ENCODE measurements at regions not wholly inside any gene's neighbourhood (a gene's known extent, or its start where the extent isn't known, plus 50 kb on each side); places are given as distances from the start of the nearest gene placed in this dataset.

GRCh38 chr2:192373754-192374153 lies 179.0 kb upstream of the TMEFF2 start:
- no peak for DNase-seq

- DNase-seq = no peak
Measured at GRCh38 chr2:192373221-192373620, 178.5 kb upstream of the TMEFF2 start.

GRCh38 chr2:192369969-192370368 lies 175.2 kb upstream of the TMEFF2 start:
- DNase-seq = no peak

GRCh38 chr2:192357217-192357616 lies 162.5 kb upstream of the TMEFF2 start:
- no peak for DNase-seq

GRCh38 chr2:192354512-192355244 lies 159.9 kb upstream of the TMEFF2 start:
- no peak for DNase-seq

- no peak for DNase-seq
Measured at GRCh38 chr2:192347542-192347941, 152.8 kb upstream of the TMEFF2 start.

GRCh38 chr2:192345287-192345686 lies 150.6 kb upstream of the TMEFF2 start:
- no peak for DNase-seq

GRCh38 chr2:192333642-192334041 lies 138.9 kb upstream of the TMEFF2 start:
- DNase-seq = no peak

GRCh38 chr2:192328297-192328696 lies 133.6 kb upstream of the TMEFF2 start:
- no peak for DNase-seq

GRCh38 chr2:192327576-192327975 lies 132.8 kb upstream of the TMEFF2 start:
- DNase-seq = no peak

- DNase-seq = no peak
Measured at GRCh38 chr2:192315543-192315942, 120.8 kb upstream of the TMEFF2 start.

GRCh38 chr2:192314800-192315481 lies 120.2 kb upstream of the TMEFF2 start:
- no peak for DNase-seq

- no peak for DNase-seq
Measured at GRCh38 chr2:192313773-192314172, 119.0 kb upstream of the TMEFF2 start.

GRCh38 chr2:192311701-192312460 lies 117.1 kb upstream of the TMEFF2 start:
- no peak for DNase-seq

GRCh38 chr2:192307530-192307929 lies 112.8 kb upstream of the TMEFF2 start:
- DNase-seq = no peak

- no peak for DNase-seq
Measured at GRCh38 chr2:192298664-192299063, 103.9 kb upstream of the TMEFF2 start.

GRCh38 chr2:192292478-192292877 lies 97.7 kb upstream of the TMEFF2 start:
- DNase-seq = no peak

- peak; percentile 66 for DNase-seq
Measured at GRCh38 chr2:192288295-192288694, 93.6 kb upstream of the TMEFF2 start.

GRCh38 chr2:192286093-192286701 lies 91.5 kb upstream of the TMEFF2 start:
- peak; percentile 42 for DNase-seq

- no peak for DNase-seq
Measured at GRCh38 chr2:192283450-192283849, 88.7 kb upstream of the TMEFF2 start.

GRCh38 chr2:192278701-192279100 lies 84.0 kb upstream of the TMEFF2 start:
- DNase-seq = no peak

- DNase-seq = no peak
Measured at GRCh38 chr2:192277494-192278109, 82.9 kb upstream of the TMEFF2 start.

- no peak for DNase-seq
Measured at GRCh38 chr2:192275632-192276031, 80.9 kb upstream of the TMEFF2 start.
